HG02970 (cell line): ENCODE measurements at regions not wholly inside any gene's neighbourhood (a gene's known extent, or its start where the extent isn't known, plus 50 kb on each side); places are given as distances from the start of the nearest gene placed in this dataset.
"Not testable (repeated sequence)": the region's sequence is repeated elsewhere in the genome, so short reads cannot be mapped to it uniquely, and the experiment has no call there.

ENCODE experiments used
- ATAC-seq: cut with Tn5 transposase; IDR thresholded peaks from one replicate; pipeline ENCODE4 v1.9.1; 2021; ENCODE audit warnings: mild to moderate bottlenecking, moderate library complexity, moderate number of reproducible peaks; ENCODE audit not compliant: unreplicated experiment, low FRiP score

GRCh38 chr2:22359071-22359672 is 1025.8 kb upstream of the KLHL29 start:
- no peak for ATAC-seq

GRCh38 chr2:22360735-22361374 is 1024.1 kb upstream of the KLHL29 start:
- no peak for ATAC-seq

GRCh38 chr2:22361571-22361970 is 1023.4 kb upstream of the KLHL29 start:
- ATAC-seq: no peak

DNA sequence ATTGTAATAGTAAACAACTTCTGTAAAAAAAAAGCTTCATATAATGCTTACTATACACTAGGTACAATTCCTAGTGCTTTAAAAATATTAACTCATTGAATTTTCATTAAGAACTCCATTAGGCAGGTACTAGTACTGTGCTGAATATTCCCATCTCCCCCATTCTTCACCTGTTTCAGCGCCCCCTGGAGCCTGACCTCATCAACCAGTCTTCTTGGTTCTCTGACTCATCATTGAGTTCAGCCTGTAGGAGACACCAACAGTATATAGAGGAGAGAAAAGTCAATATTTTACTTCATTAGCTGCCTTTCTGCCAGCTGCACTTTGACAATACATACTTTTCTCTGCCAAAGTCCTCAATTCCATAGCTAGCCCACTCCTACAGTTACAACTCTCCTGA is 1009.9 kb upstream of the KLHL29 start:
- no peak for ATAC-seq

- no peak for ATAC-seq
These were observed 1007.7 kb upstream of the KLHL29 start for GRCh38 chr2:22377268-22377667.

DNA sequence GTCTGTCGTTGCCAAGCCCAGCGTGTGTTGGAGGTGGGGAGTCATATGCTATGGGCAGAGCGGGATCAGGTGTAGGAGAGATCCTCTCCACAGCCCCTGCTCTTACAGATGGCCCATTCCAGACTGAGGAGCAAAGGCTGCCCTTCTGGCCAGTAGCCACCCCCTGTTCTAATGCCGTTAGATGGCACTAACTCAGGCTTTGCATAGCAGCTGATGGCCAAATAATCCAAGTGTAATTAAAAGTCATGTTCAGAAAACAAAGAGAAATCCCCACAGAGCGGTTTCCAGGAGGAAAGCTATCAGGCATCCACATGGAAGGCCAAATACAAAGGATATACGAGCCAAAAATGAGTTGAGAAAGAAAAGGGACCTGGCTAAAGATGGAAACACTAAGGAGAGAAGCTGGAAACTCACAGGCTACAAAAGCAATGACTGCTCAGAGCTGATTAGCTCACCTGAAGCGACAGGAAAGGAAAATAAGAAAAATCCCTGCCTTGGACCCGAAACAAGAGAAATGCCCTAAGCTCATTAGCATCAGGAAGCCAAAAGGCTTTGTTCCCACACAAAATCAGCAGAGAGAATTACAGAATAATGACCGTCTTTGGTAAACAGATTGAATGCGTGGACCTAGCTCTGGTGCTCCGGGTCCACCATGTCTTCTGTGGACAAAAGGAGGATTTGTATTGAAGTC is 1002.4 kb upstream of the KLHL29 start:
- no peak for ATAC-seq

DNA sequence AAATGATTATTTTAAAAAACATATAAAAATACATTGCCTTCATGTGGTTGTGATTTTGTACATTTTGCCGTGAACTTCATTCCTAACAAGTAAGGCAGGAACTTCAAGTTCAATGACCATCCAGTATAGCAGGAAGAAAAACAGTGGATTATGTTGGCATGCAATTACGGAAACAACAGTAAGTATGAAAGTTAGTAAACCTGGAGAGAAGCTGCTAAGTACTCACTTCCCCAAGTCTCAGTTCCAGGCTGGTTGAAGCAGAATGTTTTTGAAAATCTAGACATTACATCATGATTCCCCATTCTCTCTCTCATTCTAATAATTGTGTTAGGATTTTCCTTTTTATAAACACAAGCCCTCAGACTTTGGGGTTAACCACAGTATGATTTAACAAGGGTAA is 987.1 kb upstream of the KLHL29 start:
- no peak for ATAC-seq

- no peak for ATAC-seq
These were observed 981.2 kb upstream of the KLHL29 start for GRCh38 chr2:22403748-22404147.

DNA sequence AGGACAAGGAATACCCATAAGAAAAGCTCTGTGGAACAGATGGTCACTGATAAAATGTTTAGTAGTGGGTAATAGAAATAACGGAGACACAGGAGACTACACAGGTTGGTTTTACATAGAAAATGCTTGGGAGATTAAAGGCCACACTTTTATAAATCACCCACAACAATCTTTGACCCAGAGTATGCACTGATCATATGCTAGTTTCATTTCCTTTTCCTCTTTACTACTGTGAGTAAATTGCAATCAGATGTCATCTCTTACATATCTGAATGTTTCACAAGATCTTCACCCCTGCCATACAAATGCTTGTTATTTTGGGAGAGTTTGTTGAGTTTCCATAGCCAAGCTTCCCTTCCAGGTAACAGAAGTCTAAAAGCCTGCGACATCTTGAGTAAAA is 978.4 kb upstream of the KLHL29 start:
- no peak for ATAC-seq

- ATAC-seq: no peak
These were observed 964.9 kb upstream of the KLHL29 start for GRCh38 chr2:22420076-22420475.

DNA sequence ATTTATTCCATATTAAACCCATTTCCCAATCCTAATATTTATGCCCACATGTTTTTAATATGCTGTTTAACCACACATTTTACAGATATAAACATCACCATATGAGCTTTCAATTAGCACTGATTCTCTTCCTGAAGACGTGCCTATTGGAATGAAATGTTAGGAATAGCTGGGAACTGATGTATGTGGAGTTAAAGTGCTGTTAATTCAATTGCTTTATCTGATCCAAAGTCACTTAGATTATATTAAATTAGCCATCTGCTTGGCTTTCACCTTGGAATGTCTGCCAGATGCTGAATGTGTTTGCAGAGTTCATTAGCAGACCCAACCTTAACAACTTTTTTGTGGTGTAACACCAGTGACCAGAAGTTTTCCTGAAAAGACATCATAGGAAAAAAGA is 942.9 kb upstream of the KLHL29 start:
- no peak for ATAC-seq

DNA sequence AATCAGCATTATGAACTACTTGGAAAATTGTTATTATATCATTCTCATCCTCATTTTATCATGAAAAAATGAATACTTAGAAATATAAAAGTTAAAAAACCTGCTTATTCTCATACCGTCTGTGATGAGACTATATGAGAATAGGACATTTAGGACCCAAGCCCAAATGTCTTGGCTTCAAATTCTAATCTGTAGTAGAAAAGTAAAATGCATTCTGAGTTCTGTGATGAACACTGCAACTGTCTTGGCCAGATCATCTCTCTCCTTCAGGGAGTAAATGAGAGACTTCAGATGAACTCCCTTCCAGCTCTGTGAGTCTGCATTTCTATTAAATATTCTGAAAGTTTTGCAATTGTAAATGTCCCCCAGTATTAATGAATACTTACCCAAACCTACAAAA is 940.7 kb upstream of the KLHL29 start:
- no peak for ATAC-seq

DNA sequence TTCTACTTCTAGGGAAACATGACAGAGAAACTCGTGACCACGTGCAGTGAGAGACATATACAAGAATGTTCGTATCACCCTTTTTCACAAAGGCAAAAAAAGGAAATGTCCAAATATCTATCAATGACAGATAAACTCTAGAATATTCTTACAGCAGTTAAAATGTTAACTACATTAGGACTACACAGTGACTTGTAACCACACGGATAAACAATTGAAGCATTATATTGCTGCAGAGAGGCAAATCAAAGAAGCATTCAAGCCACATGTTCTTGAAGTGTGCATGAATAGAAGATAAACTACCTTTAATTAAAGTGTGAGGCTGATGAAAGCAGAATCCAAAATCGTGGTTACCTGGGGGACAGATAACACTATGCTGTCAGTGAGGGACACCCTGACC is 935.3 kb upstream of the KLHL29 start:
- no peak for ATAC-seq

DNA sequence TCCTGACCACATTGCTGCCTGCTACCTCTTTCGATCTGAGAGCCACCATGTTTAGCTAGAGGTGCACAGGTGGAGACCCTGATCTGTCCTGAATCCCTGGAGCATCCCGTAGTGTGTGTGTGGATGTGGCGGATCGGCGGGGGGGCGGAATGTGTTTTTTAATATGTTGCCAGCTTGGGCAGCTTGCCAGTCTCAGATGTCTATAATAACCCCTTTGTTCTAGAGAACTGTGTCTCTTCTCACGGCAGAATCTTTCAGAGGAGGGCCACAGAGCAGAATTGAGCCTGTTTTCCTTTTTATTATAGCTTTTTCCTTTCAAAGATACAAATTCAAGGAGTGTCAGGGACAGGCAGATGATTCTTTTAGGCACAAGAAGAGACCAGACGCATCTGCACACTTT is 934.1 kb upstream of the KLHL29 start:
- ATAC-seq: no peak

DNA sequence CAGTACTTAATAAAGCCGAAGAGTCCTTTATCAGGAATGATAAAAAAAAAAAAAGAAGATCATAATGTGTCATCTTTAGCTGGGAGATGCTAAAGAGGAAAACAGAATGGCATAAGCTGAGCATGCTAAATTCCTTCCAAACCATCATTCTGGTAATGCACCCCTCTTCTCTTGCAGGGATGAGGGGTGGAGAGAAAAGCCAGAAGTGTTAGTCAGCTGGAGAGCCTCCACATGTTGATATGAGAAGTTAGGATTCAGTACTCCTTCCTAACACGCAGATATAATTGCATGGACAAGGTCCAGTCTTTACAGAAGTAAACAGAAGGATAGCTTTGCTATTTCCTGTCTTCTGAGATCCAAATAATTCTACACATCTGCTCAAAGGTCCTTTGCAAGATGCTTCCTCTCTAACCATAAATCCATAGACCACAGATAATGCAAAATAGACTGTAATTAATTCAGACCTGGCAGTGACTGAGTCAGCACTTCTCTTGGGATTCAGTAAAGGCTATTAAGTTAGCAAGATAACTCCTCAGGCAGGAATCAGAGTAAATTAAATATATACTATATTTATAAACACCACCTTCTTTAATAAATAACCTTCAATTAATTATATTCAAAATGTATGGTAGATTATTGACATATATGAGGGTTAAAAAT is 930.0 kb upstream of the KLHL29 start:
- ATAC-seq: no peak

- ATAC-seq: no peak
These were observed 926.5 kb upstream of the KLHL29 start for GRCh38 chr2:22458440-22458839.

DNA sequence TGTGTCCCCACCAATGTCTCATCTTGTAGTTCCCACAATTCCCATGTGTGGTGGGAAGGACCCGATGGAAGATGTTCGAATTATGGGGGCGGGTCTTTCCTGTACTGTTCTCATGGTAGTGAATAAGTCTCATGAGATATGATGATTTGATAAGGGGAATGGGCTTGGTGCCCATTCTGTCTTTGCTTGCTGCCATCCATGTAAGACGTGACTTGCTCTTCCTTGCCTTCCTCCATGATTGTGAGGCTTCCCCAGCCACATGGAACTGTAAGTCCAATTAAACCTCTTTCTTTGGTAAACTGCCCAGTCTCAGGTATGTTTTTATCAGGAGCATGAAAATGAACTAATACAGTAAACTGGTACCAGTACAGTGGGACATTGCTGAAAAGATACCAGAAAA is 909.9 kb upstream of the KLHL29 start:
- ATAC-seq: not testable (repeated sequence)

GRCh38 chr2:22478329-22478728 is 906.6 kb upstream of the KLHL29 start:
- no peak for ATAC-seq

- no peak for ATAC-seq
These were observed 903.3 kb upstream of the KLHL29 start for GRCh38 chr2:22481486-22482259.

- no peak for ATAC-seq
These were observed 901.9 kb upstream of the KLHL29 start for GRCh38 chr2:22483036-22483435.

GRCh38 chr2:22485486-22485885 is 899.5 kb upstream of the KLHL29 start:
- ATAC-seq: no peak
